ENCODE measurements at regions not wholly inside any gene's neighbourhood (a gene's known extent, or its start where the extent isn't known, plus 50 kb on each side); places are given as distances from the start of the nearest gene placed in this dataset.

DNA sequence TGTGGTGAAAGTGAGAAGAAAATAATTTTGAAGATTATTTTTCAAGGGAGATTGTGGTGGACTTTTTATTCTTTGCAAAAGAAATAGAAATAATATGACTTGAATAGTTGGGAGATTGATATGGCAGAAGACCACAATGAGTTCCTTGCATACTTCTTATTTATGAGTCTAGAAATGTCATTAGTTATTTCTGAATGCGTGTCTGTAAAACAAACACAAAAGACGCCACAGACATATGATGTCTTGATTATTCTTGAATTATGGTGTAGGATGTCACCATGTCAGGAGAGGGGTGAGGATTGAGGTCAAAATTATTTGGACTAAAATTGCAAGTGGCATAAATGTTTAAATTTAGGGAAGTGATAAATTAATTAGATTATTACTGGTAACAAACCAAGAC is 440.7 kb upstream of the PDE3A start:
- TF ChIP-seq, protein P1, sequence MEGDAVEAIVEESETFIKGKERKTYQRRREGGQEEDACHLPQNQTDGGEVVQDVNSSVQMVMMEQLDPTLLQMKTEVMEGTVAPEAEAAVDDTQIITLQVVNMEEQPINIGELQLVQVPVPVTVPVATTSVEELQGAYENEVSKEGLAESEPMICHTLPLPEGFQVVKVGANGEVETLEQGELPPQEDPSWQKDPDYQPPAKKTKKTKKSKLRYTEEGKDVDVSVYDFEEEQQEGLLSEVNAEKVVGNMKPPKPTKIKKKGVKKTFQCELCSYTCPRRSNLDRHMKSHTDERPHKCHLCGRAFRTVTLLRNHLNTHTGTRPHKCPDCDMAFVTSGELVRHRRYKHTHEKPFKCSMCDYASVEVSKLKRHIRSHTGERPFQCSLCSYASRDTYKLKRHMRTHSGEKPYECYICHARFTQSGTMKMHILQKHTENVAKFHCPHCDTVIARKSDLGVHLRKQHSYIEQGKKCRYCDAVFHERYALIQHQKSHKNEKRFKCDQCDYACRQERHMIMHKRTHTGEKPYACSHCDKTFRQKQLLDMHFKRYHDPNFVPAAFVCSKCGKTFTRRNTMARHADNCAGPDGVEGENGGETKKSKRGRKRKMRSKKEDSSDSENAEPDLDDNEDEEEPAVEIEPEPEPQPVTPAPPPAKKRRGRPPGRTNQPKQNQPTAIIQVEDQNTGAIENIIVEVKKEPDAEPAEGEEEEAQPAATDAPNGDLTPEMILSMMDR (IDR thresholded peaks at IDR 0.05; ENCODE audit: low read depth, low read length, poor library complexity, severe bottlenecking), result no peak
- TF ChIP-seq EZH2phosphoT487 (IDR thresholded peaks at IDR 0.05; ENCODE audit: borderline replicate concordance, low read length), result no peak
- Histone ChIP-seq H3K27me3 (ENCODE audit: control insufficient read depth, low read length) (no peaks in the 10 kb centered on the region), H3K4me2 (ENCODE audit: low read length) (no peak overlapping the region), H3K9me2 (replicated peaks; ENCODE audit: control insufficient read depth, low read length) (no peaks in the 10 kb centered on the region), H3K27ac (ENCODE audit: low read depth, low read length) (no peak overlapping the region), H3K79me2 (ENCODE audit: control insufficient read depth, low read length) (no peaks in the 10 kb centered on the region), H3F3A (ENCODE audit: control insufficient read depth, insufficient read depth) (no peaks in the 10 kb centered on the region), H3K4me3 (ENCODE audit: low read length) (no peak overlapping the region), H3K36me3 (ENCODE audit: control insufficient read depth, low read length) (no peaks in the 10 kb centered on the region), H3K4me1 (ENCODE audit: control insufficient read depth, low read length) (no peaks in the 10 kb centered on the region), H4K20me1 (ENCODE audit: control insufficient read depth, insufficient read depth, low read depth, low read length) (no peaks in the 10 kb centered on the region), H3K9me3 (ENCODE audit: control insufficient read depth, insufficient read depth, low read length) (no peaks in the 10 kb centered on the region)

GRCh38 chr12:19932413-19932812 is 435.9 kb upstream of the PDE3A start:
- Histone ChIP-seq H3K4me3 (ENCODE audit: low read length) (no peak overlapping the region), H3K4me1 (ENCODE audit: control insufficient read depth, low read length) (no peaks in the 10 kb centered on the region), H3K27me3 (ENCODE audit: control insufficient read depth, low read length) (no peaks in the 10 kb centered on the region; the same call in 1 of the 2 replicates), H3K9me2 (replicated peaks; ENCODE audit: control insufficient read depth, low read length) (no peaks in the 10 kb centered on the region), H3K27ac (ENCODE audit: low read depth, low read length) (no peak overlapping the region), H3K79me2 (ENCODE audit: control insufficient read depth, low read length) (no peaks in the 10 kb centered on the region), H3F3A (ENCODE audit: control insufficient read depth, insufficient read depth) (no peaks in the 10 kb centered on the region), H3K36me3 (ENCODE audit: control insufficient read depth, low read length) (no peaks in the 10 kb centered on the region), H3K4me2 (ENCODE audit: low read length) (no peak overlapping the region), H4K20me1 (ENCODE audit: control insufficient read depth, insufficient read depth, low read depth, low read length) (no peaks in the 10 kb centered on the region), H3K9me3 (ENCODE audit: control insufficient read depth, insufficient read depth, low read length) (no peaks in the 10 kb centered on the region)
- TF ChIP-seq EZH2phosphoT487 (IDR thresholded peaks at IDR 0.05; ENCODE audit: borderline replicate concordance, low read length), result no peak
- TF ChIP-seq, protein P1 (IDR thresholded peaks at IDR 0.05; ENCODE audit: low read depth, low read length, poor library complexity, severe bottlenecking), result no peak

DNA sequence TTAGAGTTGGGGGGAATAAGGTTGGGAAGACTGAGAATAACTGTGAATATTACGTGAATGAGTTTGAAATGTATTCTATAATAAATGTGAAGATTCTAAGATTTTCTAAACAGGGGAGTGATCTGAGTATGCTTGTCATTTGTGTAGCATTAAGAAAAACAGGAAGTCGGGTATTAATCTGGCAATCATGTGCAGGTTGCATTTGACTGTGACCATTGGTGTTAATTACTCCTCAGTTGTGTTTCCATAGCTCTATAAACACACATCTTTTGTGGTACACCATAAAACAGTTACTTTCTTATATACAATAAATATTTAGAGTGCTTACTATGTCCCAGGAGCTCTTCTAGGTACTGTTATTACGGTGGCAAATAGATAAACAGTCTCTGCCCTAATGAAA is 434.4 kb upstream of the PDE3A start:
- no peaks in the 10 kb centered on the region for H3K79me2 ChIP-seq (ENCODE audit: control insufficient read depth, low read length)
- H3K4me2 ChIP-seq (ENCODE audit: low read length), result no peak overlapping the region
- H3K4me3 ChIP-seq (ENCODE audit: low read length), result no peak overlapping the region
- H3F3A ChIP-seq (ENCODE audit: control insufficient read depth, insufficient read depth), result no peaks in the 10 kb centered on the region
- no peaks in the 10 kb centered on the region for H3K9me2 ChIP-seq (replicated peaks; ENCODE audit: control insufficient read depth, low read length)
- H3K27ac ChIP-seq (ENCODE audit: low read depth, low read length), result no peak overlapping the region
- no peaks in the 10 kb centered on the region for H3K36me3 ChIP-seq (ENCODE audit: control insufficient read depth, low read length)
- H3K27me3 ChIP-seq (ENCODE audit: control insufficient read depth, low read length), result no peaks in the 10 kb centered on the region; the same call in 1 of the 2 replicates
- no peaks in the 10 kb centered on the region for H3K9me3 ChIP-seq (ENCODE audit: control insufficient read depth, insufficient read depth, low read length)
- TF ChIP-seq EZH2phosphoT487 (IDR thresholded peaks at IDR 0.05; ENCODE audit: borderline replicate concordance, low read length), result no peak
- TF ChIP-seq, protein P1 (IDR thresholded peaks at IDR 0.05; ENCODE audit: low read depth, low read length, poor library complexity, severe bottlenecking), result no peak
- no peaks in the 10 kb centered on the region for H3K4me1 ChIP-seq (ENCODE audit: control insufficient read depth, low read length)
- no peaks in the 10 kb centered on the region for H4K20me1 ChIP-seq (ENCODE audit: control insufficient read depth, insufficient read depth, low read depth, low read length)
